ENCODE measurements at regions not wholly inside any gene's neighbourhood (a gene's known extent, or its start where the extent isn't known, plus 50 kb on each side); places are given as distances from the start of the nearest gene placed in this dataset.
"Not testable (repeated sequence)": the region's sequence is repeated elsewhere in the genome, so short reads cannot be mapped to it uniquely, and the experiment has no call there.

- not testable (repeated sequence) for DNase-seq (ENCODE audit: low read depth, low spot score)
These were observed 63.8 kb downstream of the SPANXA1 start for GRCh38 chrX:141520750-141521149.

- DNase-seq (ENCODE audit: low read depth, low spot score): not testable (repeated sequence)
These were observed 108.8 kb downstream of the SPANXA1 start for GRCh38 chrX:141475788-141476187.

- DNase-seq (ENCODE audit: low read depth, low spot score): no peak
These were observed 115.1 kb downstream of the SPANXA1 start for GRCh38 chrX:141469469-141469868.

DNA sequence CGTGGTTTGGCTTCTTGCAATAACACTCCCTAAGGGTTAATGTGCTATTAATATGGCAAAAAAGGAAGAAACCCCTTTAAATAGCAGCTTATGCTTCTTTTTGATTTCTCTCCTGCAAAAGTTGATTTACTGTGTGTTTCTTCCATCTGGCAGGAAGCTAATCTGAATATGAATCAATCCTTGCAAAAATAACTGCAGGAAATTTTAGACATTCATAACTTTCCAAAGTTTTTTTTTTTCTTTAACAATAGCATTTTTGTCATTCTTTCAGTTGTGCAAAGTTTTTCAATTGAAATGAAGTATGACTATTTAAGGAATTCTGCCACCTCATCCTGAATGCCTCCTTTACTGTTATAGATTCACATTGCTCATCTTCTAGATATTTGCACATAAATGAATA lies 115.6 kb downstream of the SPANXA1 start:
- DNase-seq (ENCODE audit: low read depth, low spot score): no peak

DNA sequence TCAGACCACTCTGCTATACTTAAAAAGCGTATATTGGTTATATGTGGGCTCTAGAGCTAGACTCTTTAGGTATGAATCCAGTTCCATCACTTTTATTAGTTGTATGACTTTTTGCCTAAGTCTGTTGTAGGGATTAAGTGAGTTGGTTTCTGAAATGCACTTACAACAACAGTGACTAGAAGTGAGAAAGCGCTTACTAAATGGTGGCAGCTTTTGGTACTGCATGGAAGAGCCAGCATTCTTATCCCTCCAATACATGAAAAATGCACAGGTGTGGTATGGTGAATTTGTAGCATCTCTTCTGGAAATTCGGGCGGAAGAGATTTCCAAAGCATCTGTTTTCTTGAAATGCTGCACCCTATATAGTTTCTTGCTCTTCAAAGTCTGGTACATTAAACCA lies 117.1 kb downstream of the SPANXA1 start:
- no peak for DNase-seq (ENCODE audit: low read depth, low spot score)

DNA sequence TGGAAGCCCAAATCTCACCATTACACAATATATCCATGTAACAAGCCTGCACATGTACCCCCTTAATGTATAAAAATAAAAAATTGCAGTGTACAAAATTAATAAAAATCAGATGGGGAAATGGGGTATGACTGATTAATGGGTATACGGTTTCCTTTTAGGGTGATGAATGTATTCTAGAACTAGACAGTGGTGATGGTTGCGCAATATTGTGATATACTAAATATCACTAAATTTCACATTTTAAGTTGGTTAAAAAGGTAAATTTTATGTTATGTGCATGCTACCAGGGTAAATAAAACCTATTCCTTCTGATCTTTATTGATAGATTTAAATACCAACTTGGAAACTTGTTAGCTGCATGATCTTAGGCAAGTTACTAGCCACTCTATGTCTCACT lies 129.4 kb downstream of the SPANXA1 start:
- DNase-seq (ENCODE audit: low read depth, low spot score): no peak

- no peak for DNase-seq (ENCODE audit: low read depth, low spot score)
These were observed 140.6 kb downstream of the SPANXA1 start for GRCh38 chrX:141443922-141444321.

GRCh38 chrX:141439651-141440050 lies 144.9 kb downstream of the SPANXA1 start:
- DNase-seq (ENCODE audit: low read depth, low spot score): no peak

- no peak for DNase-seq (ENCODE audit: low read depth, low spot score)
These were observed 168.6 kb downstream of the SPANXA1 start for GRCh38 chrX:141415889-141416288.

- peak; percentile 12 for DNase-seq (ENCODE audit: low read depth, low spot score)
These were observed 163.7 kb upstream of the SPANXC start for GRCh38 chrX:141405853-141406492.

DNA sequence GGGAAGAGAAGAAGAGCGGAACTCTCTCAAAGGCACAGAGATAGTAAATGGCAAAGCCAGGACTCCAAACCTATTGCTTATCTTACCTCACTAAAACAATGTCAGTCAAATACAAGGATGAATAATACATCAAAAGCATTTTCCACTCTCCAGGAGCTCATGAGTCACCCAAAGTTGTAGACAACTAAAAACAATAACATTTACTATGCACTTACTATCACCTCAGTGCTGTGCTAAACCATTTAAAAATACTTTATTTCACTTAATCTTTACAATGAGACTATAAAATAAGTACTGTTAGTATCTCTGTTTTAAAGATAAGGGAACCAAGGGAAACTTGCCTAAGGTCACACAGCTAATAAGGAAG lies 163.2 kb upstream of the SPANXC start:
- peak; percentile 2 for DNase-seq (ENCODE audit: low read depth, low spot score)

DNA sequence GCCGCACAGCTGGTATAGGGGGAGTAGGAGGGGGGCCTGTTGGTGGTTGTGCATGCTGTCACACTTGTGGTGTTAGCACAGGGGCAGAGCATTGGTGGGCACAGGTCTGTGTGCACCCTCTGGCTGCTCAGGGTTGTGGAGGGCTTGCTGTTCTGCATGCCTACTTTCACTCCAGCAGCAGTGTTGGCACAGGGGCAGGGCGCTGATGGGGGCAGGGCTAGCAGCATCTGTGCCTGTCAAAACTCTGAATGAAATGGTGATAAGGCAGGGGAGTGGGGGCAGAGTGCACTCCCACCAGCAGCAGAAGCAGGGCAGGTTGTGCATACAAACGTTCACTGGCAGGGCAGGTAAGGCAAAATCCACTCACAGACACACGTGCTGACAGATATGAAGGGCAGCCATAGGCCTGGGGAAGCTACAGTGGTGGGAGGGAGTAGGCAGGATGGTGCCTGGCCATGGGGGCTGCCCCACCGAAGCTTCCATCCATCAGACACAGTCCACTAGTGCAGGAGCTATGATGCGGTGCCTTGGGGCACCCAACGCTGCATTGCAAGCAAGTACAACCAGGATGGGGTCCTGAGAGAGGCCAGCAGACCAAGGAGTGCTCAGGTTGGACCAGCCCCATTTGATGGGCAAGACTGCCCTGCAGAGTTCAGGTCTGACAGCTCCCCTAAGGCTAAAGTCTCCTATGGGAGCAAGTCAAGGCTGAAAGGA lies 160.7 kb upstream of the SPANXC start:
- DNase-seq (ENCODE audit: low read depth, low spot score): no peak

- DNase-seq (ENCODE audit: low read depth, low spot score): no peak
These were observed 154.2 kb upstream of the SPANXC start for GRCh38 chrX:141396536-141396935.

DNA sequence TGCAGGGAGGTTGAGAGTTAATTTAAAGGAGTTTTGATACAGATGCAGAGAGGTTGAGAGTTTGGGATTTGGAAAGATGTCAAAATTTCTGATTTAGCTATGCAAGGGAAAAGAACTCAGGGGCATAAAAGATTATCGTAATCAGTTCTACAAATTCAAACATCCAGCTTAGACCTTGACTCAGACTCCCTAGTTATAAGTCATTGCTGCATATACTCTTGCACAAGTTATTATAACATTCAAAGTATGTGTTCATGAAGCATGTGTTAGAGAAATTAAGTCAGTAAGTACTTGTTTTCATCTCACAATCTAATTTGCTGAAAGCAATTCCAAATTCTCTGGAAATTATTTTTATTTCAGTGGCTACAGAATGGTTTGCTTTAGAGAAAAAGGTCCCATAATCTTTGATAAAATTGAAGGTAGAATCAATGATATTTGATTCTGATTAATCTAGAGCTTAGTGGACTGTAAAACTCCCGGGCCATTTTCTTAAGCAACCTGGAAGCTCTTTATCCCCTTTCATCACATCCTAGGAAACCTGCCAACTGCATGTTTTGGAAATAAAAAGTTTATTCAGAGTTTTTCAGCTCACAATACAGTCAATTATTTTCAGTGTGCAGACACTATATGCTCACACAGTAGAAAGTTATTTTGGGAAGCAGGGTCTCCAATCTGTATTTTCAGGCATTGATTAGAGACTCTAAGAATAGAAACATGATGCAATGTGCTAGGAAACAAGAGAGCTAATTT lies 132.9 kb upstream of the SPANXC start:
- no peak for DNase-seq (ENCODE audit: low read depth, low spot score)

DNA sequence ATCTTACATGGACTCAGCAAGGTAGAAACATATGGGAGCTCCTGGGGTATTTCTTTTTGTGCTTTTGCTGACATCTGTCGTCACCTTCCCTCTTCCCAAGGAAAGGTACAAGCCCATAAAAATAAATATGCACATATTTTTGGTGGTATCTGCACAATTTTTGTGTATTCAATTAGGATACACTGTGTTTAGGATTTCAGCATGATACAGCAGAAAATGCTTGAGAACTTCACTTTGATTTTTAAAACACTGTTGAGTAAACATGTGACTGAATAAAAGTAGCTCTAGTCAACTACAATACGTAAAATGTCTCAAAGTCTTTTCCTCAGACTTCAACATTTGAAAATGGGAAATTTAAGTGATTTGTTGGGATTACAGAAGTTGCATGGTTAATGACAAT lies 99.4 kb upstream of the SPANXC start:
- no peak for DNase-seq (ENCODE audit: low read depth, low spot score)

- DNase-seq (ENCODE audit: low read depth, low spot score): no peak
These were observed 99.0 kb upstream of the SPANXC start for GRCh38 chrX:141341341-141341740.

DNA sequence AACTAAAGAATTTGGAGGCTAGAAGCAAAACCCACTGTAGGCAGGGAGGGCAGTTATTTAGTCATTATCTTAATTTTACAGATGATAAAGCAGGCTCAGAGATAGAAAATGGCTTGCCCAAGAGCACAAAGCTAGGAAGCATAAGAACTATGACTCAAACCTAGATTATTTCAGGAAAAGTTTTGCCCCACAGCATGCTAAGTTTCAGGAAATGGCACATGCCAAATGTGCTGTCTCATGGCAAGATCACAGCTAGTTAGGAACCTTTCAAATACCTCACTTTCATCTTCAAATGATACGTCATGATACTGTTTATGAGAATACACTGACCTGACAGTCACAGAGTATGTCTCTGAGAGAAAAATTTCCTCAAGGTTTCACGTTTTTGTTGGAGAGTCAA lies 78.5 kb upstream of the SPANXC start:
- DNase-seq (ENCODE audit: low read depth, low spot score): no peak

DNA sequence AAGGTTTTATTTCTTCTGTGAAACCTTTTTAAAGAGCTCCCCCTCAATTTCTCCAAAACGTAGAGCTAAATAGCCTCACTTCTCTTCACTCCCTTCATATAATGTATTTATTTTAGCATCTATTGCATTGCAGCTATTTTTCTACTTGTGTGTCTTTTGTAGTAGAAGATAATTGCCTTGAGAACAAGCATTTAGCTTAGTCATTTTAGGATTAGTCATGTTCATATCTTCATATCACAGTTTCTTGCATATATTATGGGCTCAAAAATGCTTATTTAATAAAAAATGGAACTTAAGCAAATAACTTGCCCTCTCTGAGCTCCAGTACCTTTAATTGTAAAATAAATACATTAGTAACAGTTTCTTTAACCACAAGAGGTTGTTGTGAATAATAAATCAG lies 72.1 kb upstream of the SPANXC start:
- no peak for DNase-seq (ENCODE audit: low read depth, low spot score)

DNA sequence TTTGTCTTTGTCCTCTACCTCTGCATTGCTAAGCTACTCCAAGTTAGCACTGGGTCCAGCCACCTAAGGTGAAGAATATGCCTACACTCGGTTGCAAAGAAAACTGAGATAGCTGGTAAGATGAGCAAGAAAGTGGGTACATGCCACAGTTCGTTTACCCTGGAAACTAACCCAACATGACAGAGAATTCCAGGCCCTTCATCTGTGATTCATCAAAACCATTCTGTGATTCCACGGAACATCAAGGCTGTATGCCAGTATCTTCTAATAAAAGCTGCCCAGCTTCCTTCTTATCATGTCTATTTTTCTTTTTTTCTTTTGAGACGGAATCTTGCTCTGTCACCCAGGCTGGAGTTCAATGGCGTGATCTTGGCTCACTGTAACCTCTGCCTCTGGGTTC lies 58.7 kb upstream of the SPANXC start:
- DNase-seq (ENCODE audit: low read depth, low spot score): no peak

Measured in brain pericyte (primary cell).